Panc1 (cell line): ENCODE measurements at regions not wholly inside any gene's neighbourhood (a gene's known extent, or its start where the extent isn't known, plus 50 kb on each side); places are given as distances from the start of the nearest gene placed in this dataset.

Experiments used
- POLR2AphosphoS5 ChIP-seq: IDR thresholded peaks from 2 replicates; pipeline ENCODE4 v1.6.1; 2012; ENCODE audit warnings: mild to moderate bottlenecking, low read depth, low read length, moderate library complexity
- TF ChIP-seq, protein P1 (sequence below): fragments of 450-650 bp; IDR thresholded peaks from 2 replicates; pipeline ENCODE4 v1.5.1; 2017; ENCODE audit warnings: mild to moderate bottlenecking
- TF ChIP-seq, protein P2 (sequence below), 2 experiments: IDR thresholded peaks; 2 replicates each; pipeline ENCODE4 v1.6.1; 2011 to 2012; ENCODE audit warnings: low read depth in 2 of 2, control low read depth in 1 of 2, low read length in 1 of 2, mild to moderate bottlenecking in 1 of 2, moderate library complexity in 1 of 2; ENCODE audit not compliant: insufficient read depth in 1 of 2

DNA sequence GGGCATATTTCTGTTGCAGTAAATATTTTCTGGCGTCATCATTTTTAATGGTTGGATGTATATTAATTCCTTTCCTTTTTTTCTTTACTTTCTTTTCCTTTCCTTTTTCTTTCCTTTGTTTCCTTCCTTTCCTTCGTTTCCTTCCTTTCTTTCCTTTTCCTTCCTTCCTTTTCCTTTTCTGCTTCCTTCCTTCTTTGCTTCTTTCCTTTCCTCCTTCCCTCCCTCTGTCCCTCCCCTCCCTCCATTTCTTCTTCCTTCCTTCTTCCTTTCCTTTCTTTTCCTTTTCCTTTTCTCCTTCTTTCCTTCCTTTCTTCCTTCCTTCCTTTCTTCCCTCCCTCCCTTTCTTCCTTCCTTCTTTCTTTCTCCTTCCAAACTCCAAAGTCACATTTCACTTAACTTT lies 54.9 kb upstream of the LYSMD4 start:
- TF ChIP-seq, protein P1, sequence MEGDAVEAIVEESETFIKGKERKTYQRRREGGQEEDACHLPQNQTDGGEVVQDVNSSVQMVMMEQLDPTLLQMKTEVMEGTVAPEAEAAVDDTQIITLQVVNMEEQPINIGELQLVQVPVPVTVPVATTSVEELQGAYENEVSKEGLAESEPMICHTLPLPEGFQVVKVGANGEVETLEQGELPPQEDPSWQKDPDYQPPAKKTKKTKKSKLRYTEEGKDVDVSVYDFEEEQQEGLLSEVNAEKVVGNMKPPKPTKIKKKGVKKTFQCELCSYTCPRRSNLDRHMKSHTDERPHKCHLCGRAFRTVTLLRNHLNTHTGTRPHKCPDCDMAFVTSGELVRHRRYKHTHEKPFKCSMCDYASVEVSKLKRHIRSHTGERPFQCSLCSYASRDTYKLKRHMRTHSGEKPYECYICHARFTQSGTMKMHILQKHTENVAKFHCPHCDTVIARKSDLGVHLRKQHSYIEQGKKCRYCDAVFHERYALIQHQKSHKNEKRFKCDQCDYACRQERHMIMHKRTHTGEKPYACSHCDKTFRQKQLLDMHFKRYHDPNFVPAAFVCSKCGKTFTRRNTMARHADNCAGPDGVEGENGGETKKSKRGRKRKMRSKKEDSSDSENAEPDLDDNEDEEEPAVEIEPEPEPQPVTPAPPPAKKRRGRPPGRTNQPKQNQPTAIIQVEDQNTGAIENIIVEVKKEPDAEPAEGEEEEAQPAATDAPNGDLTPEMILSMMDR, result no peak
- TF ChIP-seq, protein P2, sequence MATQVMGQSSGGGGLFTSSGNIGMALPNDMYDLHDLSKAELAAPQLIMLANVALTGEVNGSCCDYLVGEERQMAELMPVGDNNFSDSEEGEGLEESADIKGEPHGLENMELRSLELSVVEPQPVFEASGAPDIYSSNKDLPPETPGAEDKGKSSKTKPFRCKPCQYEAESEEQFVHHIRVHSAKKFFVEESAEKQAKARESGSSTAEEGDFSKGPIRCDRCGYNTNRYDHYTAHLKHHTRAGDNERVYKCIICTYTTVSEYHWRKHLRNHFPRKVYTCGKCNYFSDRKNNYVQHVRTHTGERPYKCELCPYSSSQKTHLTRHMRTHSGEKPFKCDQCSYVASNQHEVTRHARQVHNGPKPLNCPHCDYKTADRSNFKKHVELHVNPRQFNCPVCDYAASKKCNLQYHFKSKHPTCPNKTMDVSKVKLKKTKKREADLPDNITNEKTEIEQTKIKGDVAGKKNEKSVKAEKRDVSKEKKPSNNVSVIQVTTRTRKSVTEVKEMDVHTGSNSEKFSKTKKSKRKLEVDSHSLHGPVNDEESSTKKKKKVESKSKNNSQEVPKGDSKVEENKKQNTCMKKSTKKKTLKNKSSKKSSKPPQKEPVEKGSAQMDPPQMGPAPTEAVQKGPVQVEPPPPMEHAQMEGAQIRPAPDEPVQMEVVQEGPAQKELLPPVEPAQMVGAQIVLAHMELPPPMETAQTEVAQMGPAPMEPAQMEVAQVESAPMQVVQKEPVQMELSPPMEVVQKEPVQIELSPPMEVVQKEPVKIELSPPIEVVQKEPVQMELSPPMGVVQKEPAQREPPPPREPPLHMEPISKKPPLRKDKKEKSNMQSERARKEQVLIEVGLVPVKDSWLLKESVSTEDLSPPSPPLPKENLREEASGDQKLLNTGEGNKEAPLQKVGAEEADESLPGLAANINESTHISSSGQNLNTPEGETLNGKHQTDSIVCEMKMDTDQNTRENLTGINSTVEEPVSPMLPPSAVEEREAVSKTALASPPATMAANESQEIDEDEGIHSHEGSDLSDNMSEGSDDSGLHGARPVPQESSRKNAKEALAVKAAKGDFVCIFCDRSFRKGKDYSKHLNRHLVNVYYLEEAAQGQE (IDR thresholded peaks at IDR 0.05; ENCODE audit: insufficient read depth in 1 of 2, low read depth in 2 of 2, low read length in 1 of 2), result no peak
- TF ChIP-seq POLR2AphosphoS5, result no peak
